ENCODE measurements at regions not wholly inside any gene's neighbourhood (a gene's known extent, or its start where the extent isn't known, plus 50 kb on each side); places are given as distances from the start of the nearest gene placed in this dataset.

DNA sequence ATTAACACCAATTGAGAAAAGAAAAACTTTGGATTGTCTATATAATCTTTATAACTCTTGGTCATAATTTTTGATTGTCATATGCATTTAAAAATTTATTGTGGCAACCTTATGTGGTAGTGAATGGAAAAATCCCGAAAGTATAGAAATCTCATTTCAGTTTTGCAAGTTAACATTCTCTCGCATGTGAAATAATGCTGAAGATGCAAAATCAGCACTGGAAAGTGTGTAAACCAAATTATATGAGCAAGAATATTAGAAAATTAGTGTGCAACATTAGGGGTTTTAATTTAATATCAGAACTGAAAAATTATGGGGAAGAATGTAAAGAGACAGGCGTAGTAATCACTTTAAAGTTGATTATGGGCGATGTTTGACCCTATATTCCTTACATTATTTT is 1472.8 kb downstream of the PCDH7 start:
- TF ChIP-seq BACH2 (CRISPR knock-in tag; IDR thresholded peaks at IDR 0.05; ENCODE audit: borderline replicate concordance) (no peak), ZFP3 (CRISPR knock-in tag; IDR thresholded peaks at IDR 0.05) (no peak), PPARA (CRISPR knock-in tag; IDR thresholded peaks at IDR 0.05; ENCODE audit: borderline replicate concordance) (no peak)
- TF ChIP-seq, protein P1, sequence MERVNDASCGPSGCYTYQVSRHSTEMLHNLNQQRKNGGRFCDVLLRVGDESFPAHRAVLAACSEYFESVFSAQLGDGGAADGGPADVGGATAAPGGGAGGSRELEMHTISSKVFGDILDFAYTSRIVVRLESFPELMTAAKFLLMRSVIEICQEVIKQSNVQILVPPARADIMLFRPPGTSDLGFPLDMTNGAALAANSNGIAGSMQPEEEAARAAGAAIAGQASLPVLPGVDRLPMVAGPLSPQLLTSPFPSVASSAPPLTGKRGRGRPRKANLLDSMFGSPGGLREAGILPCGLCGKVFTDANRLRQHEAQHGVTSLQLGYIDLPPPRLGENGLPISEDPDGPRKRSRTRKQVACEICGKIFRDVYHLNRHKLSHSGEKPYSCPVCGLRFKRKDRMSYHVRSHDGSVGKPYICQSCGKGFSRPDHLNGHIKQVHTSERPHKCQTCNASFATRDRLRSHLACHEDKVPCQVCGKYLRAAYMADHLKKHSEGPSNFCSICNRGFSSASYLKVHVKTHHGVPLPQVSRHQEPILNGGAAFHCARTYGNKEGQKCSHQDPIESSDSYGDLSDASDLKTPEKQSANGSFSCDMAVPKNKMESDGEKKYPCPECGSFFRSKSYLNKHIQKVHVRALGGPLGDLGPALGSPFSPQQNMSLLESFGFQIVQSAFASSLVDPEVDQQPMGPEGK (CRISPR knock-in tag; IDR thresholded peaks at IDR 0.05; ENCODE audit: borderline replicate concordance), result no peak
- TF ChIP-seq, protein P2, sequence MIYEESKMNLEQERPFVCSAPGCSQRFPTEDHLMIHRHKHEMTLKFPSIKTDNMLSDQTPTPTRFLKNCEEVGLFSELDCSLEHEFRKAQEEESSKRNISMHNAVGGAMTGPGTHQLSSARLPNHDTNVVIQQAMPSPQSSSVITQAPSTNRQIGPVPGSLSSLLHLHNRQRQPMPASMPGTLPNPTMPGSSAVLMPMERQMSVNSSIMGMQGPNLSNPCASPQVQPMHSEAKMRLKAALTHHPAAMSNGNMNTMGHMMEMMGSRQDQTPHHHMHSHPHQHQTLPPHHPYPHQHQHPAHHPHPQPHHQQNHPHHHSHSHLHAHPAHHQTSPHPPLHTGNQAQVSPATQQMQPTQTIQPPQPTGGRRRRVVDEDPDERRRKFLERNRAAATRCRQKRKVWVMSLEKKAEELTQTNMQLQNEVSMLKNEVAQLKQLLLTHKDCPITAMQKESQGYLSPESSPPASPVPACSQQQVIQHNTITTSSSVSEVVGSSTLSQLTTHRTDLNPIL (CRISPR knock-in tag; IDR thresholded peaks at IDR 0.05; ENCODE audit: low read depth), result no peak
- TF ChIP-seq, protein P3, sequence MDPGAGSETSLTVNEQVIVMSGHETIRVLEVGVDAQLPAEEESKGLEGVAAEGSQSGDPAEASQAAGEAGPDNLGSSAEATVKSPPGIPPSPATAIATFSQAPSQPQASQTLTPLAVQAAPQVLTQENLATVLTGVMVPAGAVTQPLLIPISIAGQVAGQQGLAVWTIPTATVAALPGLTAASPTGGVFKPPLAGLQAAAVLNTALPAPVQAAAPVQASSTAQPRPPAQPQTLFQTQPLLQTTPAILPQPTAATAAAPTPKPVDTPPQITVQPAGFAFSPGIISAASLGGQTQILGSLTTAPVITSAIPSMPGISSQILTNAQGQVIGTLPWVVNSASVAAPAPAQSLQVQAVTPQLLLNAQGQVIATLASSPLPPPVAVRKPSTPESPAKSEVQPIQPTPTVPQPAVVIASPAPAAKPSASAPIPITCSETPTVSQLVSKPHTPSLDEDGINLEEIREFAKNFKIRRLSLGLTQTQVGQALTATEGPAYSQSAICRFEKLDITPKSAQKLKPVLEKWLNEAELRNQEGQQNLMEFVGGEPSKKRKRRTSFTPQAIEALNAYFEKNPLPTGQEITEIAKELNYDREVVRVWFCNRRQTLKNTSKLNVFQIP (CRISPR knock-in tag; IDR thresholded peaks at IDR 0.05; ENCODE audit: borderline replicate concordance, low read depth), result no peak

Data from SK-N-SH treated with all-trans-retinoic acid at 6 μM for 48 hours (cell line).